Glutamatergic neuron (in vitro differentiated cells): ENCODE measurements at regions not wholly inside any gene's neighbourhood (a gene's known extent, or its start where the extent isn't known, plus 50 kb on each side); places are given as distances from the start of the nearest gene placed in this dataset.

Experiments used
- DNase-seq: peaks from one replicate; pipeline ENCODE4 v3.0.0; 2022
- H3K27ac Mint-ChIP-seq: one replicate; pipeline ENCODE4 v1.8.0; 2020; ENCODE audit warnings: mild to moderate bottlenecking, mixed read lengths, inconsistent platforms; ENCODE audit not compliant: unreplicated experiment
- H3K27me3 Mint-ChIP-seq: one replicate; pipeline ENCODE4 v1.8.0; 2020; ENCODE audit warnings: mild to moderate bottlenecking, moderate library complexity, mixed read lengths, inconsistent platforms; ENCODE audit not compliant: unreplicated experiment
- H3K36me3 Mint-ChIP-seq: one replicate; pipeline ENCODE4 v1.8.0; 2020; ENCODE audit warnings: mild to moderate bottlenecking, mixed read lengths, inconsistent platforms; ENCODE audit not compliant: unreplicated experiment
- H3K4me1 Mint-ChIP-seq: one replicate; pipeline ENCODE4 v1.8.0; 2020; ENCODE audit warnings: mild to moderate bottlenecking, low read depth, mixed read lengths, inconsistent platforms; ENCODE audit not compliant: unreplicated experiment
- H3K4me3 Mint-ChIP-seq: one replicate; pipeline ENCODE4 v1.8.0; 2020; ENCODE audit warnings: mild to moderate bottlenecking, mixed read lengths, inconsistent platforms; ENCODE audit not compliant: unreplicated experiment
- H3K9me3 Mint-ChIP-seq: one replicate; pipeline ENCODE4 v1.8.0; 2020; ENCODE audit warnings: mild to moderate bottlenecking, moderate library complexity, mixed read lengths, inconsistent platforms; ENCODE audit not compliant: unreplicated experiment
- TF ChIP-seq, protein P1 (sequence below): fragments of 200-600 bp; sonication (generic); IDR thresholded peaks from one replicate; pipeline ENCODE4 v1.5.0; 2021; ENCODE audit not compliant: partially characterized antibody, unreplicated experiment

DNA sequence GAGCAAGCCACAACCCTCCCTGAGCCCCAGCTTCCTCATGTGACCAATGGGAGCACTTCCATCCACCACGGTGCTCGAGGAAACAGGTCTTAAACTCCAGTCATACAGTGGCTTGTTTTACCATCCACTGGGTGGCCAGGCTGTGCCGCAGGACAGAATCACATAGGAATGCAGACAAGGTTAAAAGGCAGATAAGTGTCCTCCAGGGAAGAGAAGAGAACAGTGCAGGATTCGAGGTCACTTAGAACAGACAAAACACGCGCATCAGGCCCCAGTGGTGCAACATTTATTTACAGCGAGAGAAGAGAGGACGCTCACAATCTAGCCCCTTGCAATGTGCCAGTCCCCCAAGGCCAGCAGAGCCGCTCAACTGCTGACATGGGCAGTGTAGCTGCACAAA is 92.8 kb downstream of the TMEM130 start:
- Mint-ChIP-seq H3K4me1 (peaks cover 31% of the 10 kb centered on the region), H3K27me3 (peaks cover 19% of the 10 kb centered on the region), H3K27ac (no peak overlapping the region), H3K4me3 (no peak overlapping the region), H3K36me3 (no peaks in the 10 kb centered on the region), H3K9me3 (peaks cover 10% of the 10 kb centered on the region)
- TF ChIP-seq, protein P1, sequence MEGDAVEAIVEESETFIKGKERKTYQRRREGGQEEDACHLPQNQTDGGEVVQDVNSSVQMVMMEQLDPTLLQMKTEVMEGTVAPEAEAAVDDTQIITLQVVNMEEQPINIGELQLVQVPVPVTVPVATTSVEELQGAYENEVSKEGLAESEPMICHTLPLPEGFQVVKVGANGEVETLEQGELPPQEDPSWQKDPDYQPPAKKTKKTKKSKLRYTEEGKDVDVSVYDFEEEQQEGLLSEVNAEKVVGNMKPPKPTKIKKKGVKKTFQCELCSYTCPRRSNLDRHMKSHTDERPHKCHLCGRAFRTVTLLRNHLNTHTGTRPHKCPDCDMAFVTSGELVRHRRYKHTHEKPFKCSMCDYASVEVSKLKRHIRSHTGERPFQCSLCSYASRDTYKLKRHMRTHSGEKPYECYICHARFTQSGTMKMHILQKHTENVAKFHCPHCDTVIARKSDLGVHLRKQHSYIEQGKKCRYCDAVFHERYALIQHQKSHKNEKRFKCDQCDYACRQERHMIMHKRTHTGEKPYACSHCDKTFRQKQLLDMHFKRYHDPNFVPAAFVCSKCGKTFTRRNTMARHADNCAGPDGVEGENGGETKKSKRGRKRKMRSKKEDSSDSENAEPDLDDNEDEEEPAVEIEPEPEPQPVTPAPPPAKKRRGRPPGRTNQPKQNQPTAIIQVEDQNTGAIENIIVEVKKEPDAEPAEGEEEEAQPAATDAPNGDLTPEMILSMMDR, result no peak
- no peak for DNase-seq

DNA sequence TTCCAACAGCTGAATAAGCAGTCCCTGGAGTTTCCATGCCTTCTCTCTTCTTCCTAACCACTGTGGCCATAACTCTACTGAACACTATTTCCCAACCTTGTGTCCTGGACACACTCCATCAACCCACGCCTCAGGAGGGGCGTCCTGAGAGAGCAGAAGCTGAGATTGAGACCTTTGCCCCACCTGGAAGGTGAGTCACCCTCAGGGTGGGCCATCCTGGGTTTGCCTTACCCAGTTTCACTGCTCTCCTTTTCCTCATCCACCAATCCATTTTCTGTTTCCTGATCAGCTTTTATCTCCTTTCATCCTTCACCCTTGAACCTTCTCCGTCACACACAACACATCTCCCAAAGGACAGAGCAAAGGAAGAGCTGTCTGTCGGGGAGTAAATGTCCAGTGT is 91.4 kb downstream of the TMEM130 start:
- Mint-ChIP-seq H3K9me3 (peaks cover 7% of the 10 kb centered on the region), H3K4me1 (peaks cover 22% of the 10 kb centered on the region), H3K27me3 (peaks cover 10% of the 10 kb centered on the region), H3K27ac (no peak overlapping the region), H3K36me3 (no peaks in the 10 kb centered on the region), H3K4me3 (no peak overlapping the region)
- TF ChIP-seq, protein P1, result no peak
- no peak for DNase-seq

DNA sequence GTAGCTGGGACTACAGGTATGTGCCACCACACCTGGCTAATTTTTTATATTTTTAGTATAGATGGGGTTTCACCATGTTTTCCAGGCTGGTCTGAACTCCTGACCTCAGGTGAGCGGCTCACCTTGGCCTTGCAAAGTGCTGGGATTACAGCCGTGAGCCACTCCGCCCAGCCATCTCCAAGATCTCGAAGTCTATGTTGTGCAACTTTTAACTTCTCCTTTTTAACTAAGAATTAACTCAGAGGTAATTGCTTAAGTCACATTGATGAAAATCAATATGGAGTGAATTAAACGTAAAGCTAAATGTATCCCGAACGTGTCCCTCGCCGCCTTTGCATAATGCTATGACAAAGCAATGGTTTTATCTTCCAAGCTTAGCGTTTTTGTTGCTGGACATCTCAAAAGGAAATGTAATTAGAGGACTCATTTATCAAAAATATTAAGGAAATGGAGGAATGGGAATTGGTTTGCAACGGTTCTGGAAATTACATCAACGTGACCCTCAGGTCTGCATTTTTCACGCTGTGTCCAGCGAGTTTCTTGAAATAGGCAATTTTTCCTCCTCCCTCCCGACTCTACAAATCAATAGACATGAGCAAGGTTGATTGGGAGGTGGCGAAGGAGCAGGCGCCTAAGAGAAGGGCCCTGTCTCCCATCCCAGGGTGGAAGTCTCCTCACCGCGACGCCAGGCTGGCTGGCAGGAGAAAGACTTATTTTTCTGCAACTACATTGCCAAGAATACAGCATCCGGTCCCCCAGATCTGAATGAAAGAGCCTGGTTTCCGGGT is 89.8 kb downstream of the TMEM130 start:
- TF ChIP-seq, protein P1, result no peak
- no peak for DNase-seq
- peaks cover 6% of the 10 kb centered on the region for H3K27me3 Mint-ChIP-seq
- no peaks in the 10 kb centered on the region for H3K36me3 Mint-ChIP-seq
- no peak overlapping the region for H3K4me3 Mint-ChIP-seq
- H3K27ac Mint-ChIP-seq, result no peak overlapping the region
- peaks cover 17% of the 10 kb centered on the region for H3K4me1 Mint-ChIP-seq
- H3K9me3 Mint-ChIP-seq, result peaks cover 5% of the 10 kb centered on the region

DNA sequence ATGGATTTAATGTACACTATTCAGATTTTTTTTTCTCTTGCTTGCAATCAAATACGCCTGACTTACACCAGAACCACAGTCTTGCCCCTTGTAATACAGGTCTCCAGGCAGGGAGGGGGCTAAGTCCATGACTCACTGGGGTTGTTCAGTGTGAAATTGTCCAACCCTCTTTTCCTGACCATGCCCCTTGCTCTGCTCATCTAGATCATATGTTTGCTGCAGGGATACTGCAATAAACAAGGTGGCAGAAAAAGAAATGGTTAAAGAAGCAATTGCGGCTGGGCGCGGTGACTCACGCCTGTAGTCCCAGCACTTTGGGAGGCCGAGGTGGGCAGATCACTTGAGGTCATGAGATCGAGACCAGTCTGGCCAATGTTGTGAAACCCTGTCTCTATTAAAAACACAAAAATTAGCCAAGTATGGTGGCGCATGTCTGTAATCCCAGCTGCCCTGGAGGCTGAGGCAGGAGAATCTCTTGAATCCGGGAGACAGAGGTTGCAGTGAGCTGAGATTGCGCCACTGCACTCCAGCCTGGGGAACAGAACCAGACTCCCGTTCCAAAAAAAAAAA is 85.5 kb downstream of the TMEM130 start:
- Mint-ChIP-seq H3K4me3 (no peak overlapping the region), H3K27ac (no peak overlapping the region), H3K9me3 (peaks cover 1% of the 10 kb centered on the region), H3K36me3 (no peaks in the 10 kb centered on the region), H3K4me1 (peaks cover 4% of the 10 kb centered on the region), H3K27me3 (no peaks in the 10 kb centered on the region)
- TF ChIP-seq, protein P1, result no peak
- no peak for DNase-seq

DNA sequence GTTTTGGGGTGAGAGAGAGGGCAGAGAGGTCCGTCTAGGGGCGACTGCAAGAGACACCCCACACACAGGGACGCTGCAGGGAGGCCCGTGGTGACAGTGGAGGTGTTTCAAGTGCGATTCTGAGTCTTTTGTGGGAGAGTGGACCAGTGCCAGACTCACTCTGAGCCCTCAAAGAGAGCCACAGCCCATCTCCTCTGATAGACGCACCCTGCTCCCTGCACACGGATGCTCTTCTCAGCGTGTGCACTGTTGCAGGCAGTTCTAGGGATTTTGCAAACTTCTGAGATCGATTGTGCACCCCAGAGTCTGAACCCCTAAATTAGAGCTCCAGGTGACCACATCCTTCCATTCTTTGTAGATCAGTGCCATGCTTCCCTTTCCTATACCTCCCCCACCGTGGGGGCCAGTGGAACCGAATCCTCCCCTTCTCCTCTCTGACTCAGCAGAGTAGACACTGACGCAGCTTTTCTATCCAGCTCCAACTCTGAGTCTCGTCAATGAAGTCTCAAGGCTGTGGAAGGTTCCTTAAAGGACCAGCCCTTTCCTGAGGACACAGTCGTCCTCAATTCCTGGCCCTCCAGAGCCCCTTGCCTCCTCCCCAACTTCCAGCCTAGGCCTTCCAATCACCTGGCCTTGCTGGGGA is 83.8 kb downstream of the TMEM130 start:
- H3K36me3 Mint-ChIP-seq, result no peaks in the 10 kb centered on the region
- H3K4me3 Mint-ChIP-seq, result no peak overlapping the region
- H3K9me3 Mint-ChIP-seq, result peaks cover 1% of the 10 kb centered on the region
- H3K27ac Mint-ChIP-seq, result no peak overlapping the region
- no peak for DNase-seq
- peaks cover 1% of the 10 kb centered on the region for H3K27me3 Mint-ChIP-seq
- no peaks in the 10 kb centered on the region for H3K4me1 Mint-ChIP-seq
- TF ChIP-seq, protein P1, result no peak
